Hepatocyte (in vitro differentiated cells): ENCODE measurements at regions not wholly inside any gene's neighbourhood (a gene's known extent, or its start where the extent isn't known, plus 50 kb on each side); places are given as distances from the start of the nearest gene placed in this dataset.
"Not testable (repeated sequence)": the region's sequence is repeated elsewhere in the genome, so short reads cannot be mapped to it uniquely, and the experiment has no call there.

Experiments used
- EZH2 ChIP-seq: fragments of 200-600 bp; sonication (generic); IDR thresholded peaks from 2 replicates; pipeline ENCODE4 v1.6.1; 2016; ENCODE audit warnings: antibody characterized with exemption, mild to moderate bottlenecking, borderline replicate concordance
- EZH2phosphoT487 ChIP-seq: fragments of 200-600 bp; sonication (generic); IDR thresholded peaks from one replicate; pipeline ENCODE4 v1.6.1; 2018; ENCODE audit warnings: antibody characterized with exemption, mild to moderate bottlenecking, low read depth, moderate library complexity; ENCODE audit not compliant: unreplicated experiment, severe bottlenecking
- TF ChIP-seq, protein P1 (sequence below): fragments of 200-600 bp; sonication (generic); IDR thresholded peaks from 2 replicates; pipeline ENCODE4 v1.5.1; 2016; ENCODE audit warnings: antibody characterized with exemption, mild to moderate bottlenecking; ENCODE audit not compliant: poor library complexity

DNA sequence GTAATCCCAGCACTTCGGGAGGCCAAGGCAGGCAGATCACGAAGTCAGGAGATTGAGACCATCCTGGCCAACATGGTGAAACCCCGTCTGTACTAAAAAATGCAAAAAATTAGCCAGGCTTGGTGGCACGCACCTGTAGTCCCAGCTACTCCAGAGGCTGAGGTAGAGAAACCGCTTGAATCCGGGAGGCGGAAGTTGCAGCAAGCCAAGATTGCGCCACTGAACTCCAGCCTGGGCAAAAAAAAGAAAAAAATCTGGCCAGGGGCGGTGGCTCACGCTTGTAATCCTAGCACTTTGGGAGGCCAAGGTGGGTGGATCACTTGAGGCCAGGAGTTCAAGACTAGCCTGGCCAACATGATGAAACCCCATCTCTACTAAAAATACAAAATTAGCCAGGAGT lies 722.7 kb downstream of the FSCB start:
- TF ChIP-seq, protein P1, sequence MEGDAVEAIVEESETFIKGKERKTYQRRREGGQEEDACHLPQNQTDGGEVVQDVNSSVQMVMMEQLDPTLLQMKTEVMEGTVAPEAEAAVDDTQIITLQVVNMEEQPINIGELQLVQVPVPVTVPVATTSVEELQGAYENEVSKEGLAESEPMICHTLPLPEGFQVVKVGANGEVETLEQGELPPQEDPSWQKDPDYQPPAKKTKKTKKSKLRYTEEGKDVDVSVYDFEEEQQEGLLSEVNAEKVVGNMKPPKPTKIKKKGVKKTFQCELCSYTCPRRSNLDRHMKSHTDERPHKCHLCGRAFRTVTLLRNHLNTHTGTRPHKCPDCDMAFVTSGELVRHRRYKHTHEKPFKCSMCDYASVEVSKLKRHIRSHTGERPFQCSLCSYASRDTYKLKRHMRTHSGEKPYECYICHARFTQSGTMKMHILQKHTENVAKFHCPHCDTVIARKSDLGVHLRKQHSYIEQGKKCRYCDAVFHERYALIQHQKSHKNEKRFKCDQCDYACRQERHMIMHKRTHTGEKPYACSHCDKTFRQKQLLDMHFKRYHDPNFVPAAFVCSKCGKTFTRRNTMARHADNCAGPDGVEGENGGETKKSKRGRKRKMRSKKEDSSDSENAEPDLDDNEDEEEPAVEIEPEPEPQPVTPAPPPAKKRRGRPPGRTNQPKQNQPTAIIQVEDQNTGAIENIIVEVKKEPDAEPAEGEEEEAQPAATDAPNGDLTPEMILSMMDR: not testable (repeated sequence)
- TF ChIP-seq EZH2phosphoT487, EZH2: not testable (repeated sequence)
